ENCODE measurements at regions not wholly inside any gene's neighbourhood (a gene's known extent, or its start where the extent isn't known, plus 50 kb on each side); places are given as distances from the start of the nearest gene placed in this dataset.

GRCh38 chr1:108043707-108044106 lies 78.7 kb upstream of the VAV3 start:
- ChIA-PET POLR2A (no interaction called here), CTCF (ENCODE audit: low intra/inter-chr PET ratio, low total read pairs) (no interaction called here)
- no peak overlapping the region for H2AFZ ChIP-seq (ENCODE audit: low read length)
- no TSS peak for BruUV-seq (replicated peaks)
- H3K9ac ChIP-seq (ENCODE audit: insufficient read depth, low read depth, low read length): no peak overlapping the region
- ATAC-seq (no peak), FAIRE-seq (no peak), DNase-seq (ENCODE audit: low spot score) (no peak)
- TF ChIP-seq AGO1 (IDR thresholded peaks at IDR 0.05; ENCODE audit: low read depth, low read length, poor library complexity, severe bottlenecking): no peak
- no peak for TF ChIP-seq ZNF281 (CRISPR knock-in tag; IDR thresholded peaks at IDR 0.05; ENCODE audit: borderline replicate concordance)
- no peak for TF ChIP-seq ZNF674 (CRISPR knock-in tag; IDR thresholded peaks at IDR 0.05; ENCODE audit: low read depth)
- TF ChIP-seq RARA (CRISPR knock-in tag; IDR thresholded peaks at IDR 0.05): no peak
- no peak for TF ChIP-seq ZNF775 (CRISPR knock-in tag; IDR thresholded peaks at IDR 0.05; ENCODE audit: borderline replicate concordance)
- no peak for TF ChIP-seq NR2F1 (CRISPR knock-in tag; IDR thresholded peaks at IDR 0.05)
- no peak for TF ChIP-seq ZNF331 (CRISPR knock-in tag; IDR thresholded peaks at IDR 0.05)
- TF ChIP-seq SMARCC2 (IDR thresholded peaks at IDR 0.05): no peak
- no peak overlapping the region for H3K27ac ChIP-seq (ENCODE audit: extremely low read length, insufficient read depth, low read length)
- H3K4me1 ChIP-seq (ENCODE audit: insufficient read depth, low read length): 0 out of 2 replicates have a peak, but pooled peaks cover 6% of the 10 kb centered on the region
- H3K79me2 ChIP-seq (ENCODE audit: insufficient read depth, low read length): no peaks in the 10 kb centered on the region
- H3K36me3 ChIP-seq (replicated peaks in 1 of 2; ENCODE audit: control insufficient read depth in 1 of 2, insufficient read depth in 2 of 2, low read length in 2 of 2): no peaks in the 10 kb centered on the region
- H3K4me3 ChIP-seq (replicated peaks in 1 of 3; ENCODE audit: insufficient read depth in 1 of 3, low read depth in 2 of 3, low read length in 3 of 3): no peak overlapping the region
- H3K4me2 ChIP-seq (ENCODE audit: low read depth, low read length): no peak overlapping the region
- in situ Hi-C loops (cut with HindIII; ENCODE audit: extremely low pct_ligation_motif_present, low pct_unique_long_range_greater_than_20kb): no loop called here
- intact Hi-C loops (cut with micrococcal nuclease; ENCODE audit: unreplicated experiment): no loop called here
- H4K20me1 ChIP-seq (ENCODE audit: insufficient read depth, low read length): no peaks in the 10 kb centered on the region
- peaks cover 0 to 26% of the 10 kb centered on the region in 2 experiments; a peak in 2 of 5 replicates for H3K27me3 ChIP-seq (ENCODE audit: control insufficient read depth in 1 of 2, insufficient read depth in 2 of 2, low read length in 2 of 2)
- H3K9me3 ChIP-seq (ENCODE audit: low read length): no peaks in the 10 kb centered on the region
- WGBS (ENCODE audit: low lambda C conversion rate): 45% methylated on average over 8 of the region's 8 CpGs

Measured in HepG2 (cell line).